ENCODE measurements at regions not wholly inside any gene's neighbourhood (a gene's known extent, or its start where the extent isn't known, plus 50 kb on each side); places are given as distances from the start of the nearest gene placed in this dataset.

DNA sequence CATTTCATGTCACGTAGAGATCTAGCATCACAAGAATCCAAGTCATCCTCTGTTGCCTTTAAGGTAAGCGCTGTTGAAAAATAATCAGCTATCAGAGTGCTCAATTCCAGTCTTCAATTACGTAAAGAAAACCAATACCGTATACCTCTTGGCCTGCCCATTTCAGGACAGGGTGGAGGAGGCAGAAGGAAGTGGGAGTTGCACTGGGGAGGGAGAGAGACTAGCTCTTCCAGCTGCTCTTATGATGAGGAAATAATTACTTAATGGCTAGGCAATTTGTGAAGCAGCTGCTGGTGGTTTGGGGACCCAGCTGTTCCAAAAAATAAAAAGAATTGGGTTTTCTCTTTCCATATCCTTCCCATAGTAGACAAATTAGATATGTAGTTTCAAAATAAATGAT lies 365.8 kb upstream of the MCTP2 start:
- Mint-ChIP-seq H3K27me3 (ENCODE audit: unreplicated experiment) (no peaks in the 10 kb centered on the region), H3K4me1 (ENCODE audit: low read depth, unreplicated experiment) (no peaks in the 10 kb centered on the region), H3K9me3 (ENCODE audit: unreplicated experiment) (no peaks in the 10 kb centered on the region), H3K27ac (ENCODE audit: unreplicated experiment) (no peak overlapping the region), H3K4me3 (ENCODE audit: unreplicated experiment) (no peak overlapping the region), H3K36me3 (ENCODE audit: unreplicated experiment) (no peaks in the 10 kb centered on the region)
- TF ChIP-seq, protein P1, sequence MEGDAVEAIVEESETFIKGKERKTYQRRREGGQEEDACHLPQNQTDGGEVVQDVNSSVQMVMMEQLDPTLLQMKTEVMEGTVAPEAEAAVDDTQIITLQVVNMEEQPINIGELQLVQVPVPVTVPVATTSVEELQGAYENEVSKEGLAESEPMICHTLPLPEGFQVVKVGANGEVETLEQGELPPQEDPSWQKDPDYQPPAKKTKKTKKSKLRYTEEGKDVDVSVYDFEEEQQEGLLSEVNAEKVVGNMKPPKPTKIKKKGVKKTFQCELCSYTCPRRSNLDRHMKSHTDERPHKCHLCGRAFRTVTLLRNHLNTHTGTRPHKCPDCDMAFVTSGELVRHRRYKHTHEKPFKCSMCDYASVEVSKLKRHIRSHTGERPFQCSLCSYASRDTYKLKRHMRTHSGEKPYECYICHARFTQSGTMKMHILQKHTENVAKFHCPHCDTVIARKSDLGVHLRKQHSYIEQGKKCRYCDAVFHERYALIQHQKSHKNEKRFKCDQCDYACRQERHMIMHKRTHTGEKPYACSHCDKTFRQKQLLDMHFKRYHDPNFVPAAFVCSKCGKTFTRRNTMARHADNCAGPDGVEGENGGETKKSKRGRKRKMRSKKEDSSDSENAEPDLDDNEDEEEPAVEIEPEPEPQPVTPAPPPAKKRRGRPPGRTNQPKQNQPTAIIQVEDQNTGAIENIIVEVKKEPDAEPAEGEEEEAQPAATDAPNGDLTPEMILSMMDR (IDR thresholded peaks at IDR 0.05; ENCODE audit: partially characterized antibody, unreplicated experiment): no peak
- DNase-seq: no peak

DNA sequence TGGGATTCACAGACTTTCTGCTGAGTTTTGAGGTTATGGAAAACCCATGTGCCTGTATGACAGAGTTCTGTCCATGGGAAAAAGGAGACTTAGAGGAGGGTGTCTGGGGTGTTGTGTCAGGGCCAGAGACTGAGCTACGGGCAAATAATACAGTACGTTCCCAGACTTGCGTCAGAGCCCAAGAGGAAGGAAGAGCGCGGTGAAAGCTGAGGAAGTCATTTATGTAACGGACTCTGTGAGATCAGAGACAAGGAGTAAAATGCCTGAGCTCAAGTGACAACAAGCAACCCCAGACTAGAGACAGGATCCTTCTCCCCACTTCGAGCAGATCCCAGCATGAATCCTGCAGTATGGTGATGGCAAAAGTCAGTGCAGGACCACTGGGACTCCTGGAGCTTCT lies 368.6 kb upstream of the MCTP2 start:
- no peaks in the 10 kb centered on the region for H3K36me3 Mint-ChIP-seq (ENCODE audit: unreplicated experiment)
- DNase-seq: no peak
- no peak overlapping the region for H3K27ac Mint-ChIP-seq (ENCODE audit: unreplicated experiment)
- peaks cover 2% of the 10 kb centered on the region for H3K27me3 Mint-ChIP-seq (ENCODE audit: unreplicated experiment)
- no peaks in the 10 kb centered on the region for H3K9me3 Mint-ChIP-seq (ENCODE audit: unreplicated experiment)
- TF ChIP-seq, protein P1 (IDR thresholded peaks at IDR 0.05; ENCODE audit: partially characterized antibody, unreplicated experiment): no peak
- no peaks in the 10 kb centered on the region for H3K4me1 Mint-ChIP-seq (ENCODE audit: low read depth, unreplicated experiment)
- no peak overlapping the region for H3K4me3 Mint-ChIP-seq (ENCODE audit: unreplicated experiment)

- H3K9me3 Mint-ChIP-seq (ENCODE audit: unreplicated experiment): no peaks in the 10 kb centered on the region
- H3K4me1 Mint-ChIP-seq (ENCODE audit: low read depth, unreplicated experiment): no peaks in the 10 kb centered on the region
- TF ChIP-seq, protein P1 (IDR thresholded peaks at IDR 0.05; ENCODE audit: partially characterized antibody, unreplicated experiment): no peak
- H3K4me3 Mint-ChIP-seq (ENCODE audit: unreplicated experiment): no peak overlapping the region
- peaks cover 2% of the 10 kb centered on the region for H3K27me3 Mint-ChIP-seq (ENCODE audit: unreplicated experiment)
- no peaks in the 10 kb centered on the region for H3K36me3 Mint-ChIP-seq (ENCODE audit: unreplicated experiment)
- no peak for DNase-seq
- H3K27ac Mint-ChIP-seq (ENCODE audit: unreplicated experiment): no peak overlapping the region
Observed at GRCh38 chr15:93861956-93862741, 369.2 kb upstream of the MCTP2 start.

GRCh38 chr15:93861413-93861812 lies 369.9 kb upstream of the MCTP2 start:
- Mint-ChIP-seq H3K4me1 (ENCODE audit: low read depth, unreplicated experiment) (no peaks in the 10 kb centered on the region), H3K4me3 (ENCODE audit: unreplicated experiment) (no peak overlapping the region), H3K27ac (ENCODE audit: unreplicated experiment) (no peak overlapping the region), H3K27me3 (ENCODE audit: unreplicated experiment) (peaks cover 2% of the 10 kb centered on the region), H3K9me3 (ENCODE audit: unreplicated experiment) (no peaks in the 10 kb centered on the region), H3K36me3 (ENCODE audit: unreplicated experiment) (no peaks in the 10 kb centered on the region)
- TF ChIP-seq, protein P1 (IDR thresholded peaks at IDR 0.05; ENCODE audit: partially characterized antibody, unreplicated experiment): no peak
- DNase-seq: no peak

- no peak for DNase-seq
- peaks cover 2% of the 10 kb centered on the region for H3K27me3 Mint-ChIP-seq (ENCODE audit: unreplicated experiment)
- TF ChIP-seq, protein P1 (IDR thresholded peaks at IDR 0.05; ENCODE audit: partially characterized antibody, unreplicated experiment): no peak
- H3K36me3 Mint-ChIP-seq (ENCODE audit: unreplicated experiment): no peaks in the 10 kb centered on the region
- H3K9me3 Mint-ChIP-seq (ENCODE audit: unreplicated experiment): no peaks in the 10 kb centered on the region
- no peak overlapping the region for H3K4me3 Mint-ChIP-seq (ENCODE audit: unreplicated experiment)
- H3K4me1 Mint-ChIP-seq (ENCODE audit: low read depth, unreplicated experiment): no peaks in the 10 kb centered on the region
- no peak overlapping the region for H3K27ac Mint-ChIP-seq (ENCODE audit: unreplicated experiment)
Observed at GRCh38 chr15:93860701-93861100, 370.7 kb upstream of the MCTP2 start.
